ENCODE measurements at regions not wholly inside any gene's neighbourhood (a gene's known extent, or its start where the extent isn't known, plus 50 kb on each side); places are given as distances from the start of the nearest gene placed in this dataset.

GRCh38 chr14:22113401-22113800, 439.8 kb upstream of the OR4E1 start:
- no peaks in the 10 kb centered on the region for H3K36me3 Mint-ChIP-seq (ENCODE audit: low read depth)
- peaks cover 6% of the 10 kb centered on the region for H3K4me1 Mint-ChIP-seq (ENCODE audit: low read depth)
- TF ChIP-seq CTCF (IDR thresholded peaks at IDR 0.05) = no peak
- H3K9me3 Mint-ChIP-seq (ENCODE audit: low read depth) = peaks cover 5% of the 10 kb centered on the region
- H3K27me3 Mint-ChIP-seq (ENCODE audit: low read depth) = peaks cover 36% of the 10 kb centered on the region
- H3K4me3 Mint-ChIP-seq (ENCODE audit: unreplicated experiment) = no peak overlapping the region
- DNase-seq (ENCODE audit: low spot score) = no peak
- no peak overlapping the region for H3K27ac Mint-ChIP-seq (ENCODE audit: unreplicated experiment)

GRCh38 chr14:22112004-22112403, 438.4 kb upstream of the OR4E1 start:
- H3K36me3 Mint-ChIP-seq (ENCODE audit: low read depth) = no peaks in the 10 kb centered on the region
- no peaks in the 10 kb centered on the region for H3K4me1 Mint-ChIP-seq (ENCODE audit: low read depth)
- no peak overlapping the region for H3K27ac Mint-ChIP-seq (ENCODE audit: unreplicated experiment)
- no peak for DNase-seq (ENCODE audit: low spot score)
- no peaks in the 10 kb centered on the region for H3K9me3 Mint-ChIP-seq (ENCODE audit: low read depth)
- H3K4me3 Mint-ChIP-seq (ENCODE audit: unreplicated experiment) = no peak overlapping the region
- peaks cover 38% of the 10 kb centered on the region for H3K27me3 Mint-ChIP-seq (ENCODE audit: low read depth)
- TF ChIP-seq CTCF (IDR thresholded peaks at IDR 0.05) = peak; percentile 75

- Mint-ChIP-seq H3K36me3 (ENCODE audit: low read depth) (no peaks in the 10 kb centered on the region), H3K9me3 (ENCODE audit: low read depth) (no peaks in the 10 kb centered on the region), H3K4me3 (ENCODE audit: unreplicated experiment) (no peak overlapping the region), H3K27ac (ENCODE audit: unreplicated experiment) (no peak overlapping the region), H3K4me1 (ENCODE audit: low read depth) (no peaks in the 10 kb centered on the region), H3K27me3 (ENCODE audit: low read depth) (peaks cover 41% of the 10 kb centered on the region)
- DNase-seq (ENCODE audit: low spot score) = no peak
- TF ChIP-seq CTCF (IDR thresholded peaks at IDR 0.05) = no peak
Observed at GRCh38 chr14:22107753-22108152, 434.1 kb upstream of the OR4E1 start.

- H3K4me1 Mint-ChIP-seq (ENCODE audit: low read depth) = no peaks in the 10 kb centered on the region
- no peak overlapping the region for H3K27ac Mint-ChIP-seq (ENCODE audit: unreplicated experiment)
- H3K9me3 Mint-ChIP-seq (ENCODE audit: low read depth) = no peaks in the 10 kb centered on the region
- TF ChIP-seq CTCF (IDR thresholded peaks at IDR 0.05) = no peak
- peaks cover 34% of the 10 kb centered on the region for H3K27me3 Mint-ChIP-seq (ENCODE audit: low read depth)
- no peak overlapping the region for H3K4me3 Mint-ChIP-seq (ENCODE audit: unreplicated experiment)
- no peak for DNase-seq (ENCODE audit: low spot score)
- no peaks in the 10 kb centered on the region for H3K36me3 Mint-ChIP-seq (ENCODE audit: low read depth)
Observed at GRCh38 chr14:22106700-22107697, 433.4 kb upstream of the OR4E1 start.

GRCh38 chr14:22105624-22106006, 432.0 kb upstream of the OR4E1 start:
- Mint-ChIP-seq H3K27ac (ENCODE audit: unreplicated experiment) (no peak overlapping the region), H3K4me3 (ENCODE audit: unreplicated experiment) (no peak overlapping the region), H3K27me3 (ENCODE audit: low read depth) (peaks cover 38% of the 10 kb centered on the region), H3K36me3 (ENCODE audit: low read depth) (no peaks in the 10 kb centered on the region), H3K9me3 (ENCODE audit: low read depth) (no peaks in the 10 kb centered on the region), H3K4me1 (ENCODE audit: low read depth) (no peaks in the 10 kb centered on the region)
- no peak for DNase-seq (ENCODE audit: low spot score)
- no peak for TF ChIP-seq CTCF (IDR thresholded peaks at IDR 0.05)
